SK-N-SH (cell line): ENCODE measurements at regions not wholly inside any gene's neighbourhood (a gene's known extent, or its start where the extent isn't known, plus 50 kb on each side); places are given as distances from the start of the nearest gene placed in this dataset.

ENCODE experiments used
- CTCF ChIA-PET: fragments of 300-600, 350-600 bp; formaldehyde crosslinking; extraction: SDS; loops from one replicate; lab custom pipeline; 2021; lab: Yijun Ruan, JAX
- POLR2A ChIA-PET: fragments of 350-600 bp; sonication (Branson Sonifier 250); formaldehyde crosslinking; extraction: SDS; loops from one replicate; lab custom pipeline; 2020; ENCODE audit warnings: antibody characterized with exemption, inconsistent platforms; lab: Yijun Ruan, JAX
- DNase-seq: peaks from one replicate; pipeline ENCODE4 v3.0.0; 2012
- H2AFZ ChIP-seq: fragments of 200-600 bp; sonication (generic); 2 replicates; pipeline ENCODE4 v1.8.1; 2016; ENCODE audit warnings: antibody characterized with exemption, mild to moderate bottlenecking, low read depth
- H3F3A ChIP-seq: fragments of 200-600 bp; sonication (generic); replicated peaks from 2 replicates; pipeline ENCODE3; 2016; ENCODE audit warnings: antibody characterized with exemption, mild to moderate bottlenecking; ENCODE audit not compliant: insufficient read depth
- H3K27ac ChIP-seq, 2 experiments: fragments of 200-500 bp in 1 of 2; fragments of 200-600 bp in 1 of 2; sonication (Bioruptor generic) in 1 of 2; sonication (generic), shearing (Covaris generic) in 1 of 2; 2 replicates each; pipeline versions ENCODE4 v1.5.1 to v1.6.1; 2014 to 2016; ENCODE audit warnings: low read depth in 2 of 2, inconsistent platforms in 1 of 2, low read length in 1 of 2, mild to moderate bottlenecking in 1 of 2, mixed read lengths in 1 of 2
- H3K27me3 ChIP-seq: fragments of 200-600 bp; sonication (generic), shearing (Covaris generic); 2 replicates; pipeline ENCODE4 v1.6.1; 2016; ENCODE audit warnings: mixed run types; ENCODE audit not compliant: insufficient read depth
- H3K36me3 ChIP-seq, 2 experiments: fragments of 200-500 bp in 1 of 2; fragments of 200-600 bp in 1 of 2; sonication (Bioruptor generic) in 1 of 2; sonication (generic) in 1 of 2; replicated peaks in 1 of 2; 2 replicates each; pipeline versions ENCODE3 to v1.5.1; 2014 to 2016; ENCODE audit warnings: low read length in 1 of 2, mild to moderate bottlenecking in 1 of 2; ENCODE audit not compliant: insufficient read depth in 2 of 2, control insufficient read depth in 1 of 2
- H3K4me1 ChIP-seq, 2 experiments: fragments of 200-500 bp in 1 of 2; fragments of 200-600 bp in 1 of 2; sonication (Bioruptor generic) in 1 of 2; sonication (generic), shearing (Covaris generic) in 1 of 2; 2 replicates each; pipeline versions ENCODE4 v1.5.1 to v1.6.1; 2014 to 2016; ENCODE audit warnings: low read depth in 1 of 2, low read length in 1 of 2, mixed run types in 1 of 2; ENCODE audit not compliant: insufficient read depth in 2 of 2, control insufficient read depth in 1 of 2
- H3K4me2 ChIP-seq: fragments of 200-600 bp; sonication (generic), shearing (Covaris generic); 2 replicates; pipeline ENCODE4 v1.6.1; 2017; ENCODE audit warnings: mixed run types
- H3K4me3 ChIP-seq, 2 experiments: fragments of 200-500 bp in 1 of 2; fragments of 200-600 bp in 1 of 2; sonication (Bioruptor generic) in 1 of 2; sonication (generic), shearing (Covaris generic) in 1 of 2; 2 replicates each; pipeline versions ENCODE4 v1.5.1 to v1.8.1; 2014 to 2016; ENCODE audit warnings: low read depth in 2 of 2, inconsistent platforms in 1 of 2, low read length in 1 of 2, mild to moderate bottlenecking in 1 of 2, mixed read lengths in 1 of 2, moderate library complexity in 1 of 2
- H3K79me2 ChIP-seq: fragments of 200-600 bp; sonication (generic); 2 replicates; pipeline ENCODE4 v1.8.1; 2017; ENCODE audit warnings: mild to moderate bottlenecking; ENCODE audit not compliant: insufficient read depth
- H3K9ac ChIP-seq: fragments of 200-600 bp; sonication (generic); 2 replicates; pipeline ENCODE4 v1.6.1; 2017; ENCODE audit warnings: mixed run types
- H3K9me2 ChIP-seq: fragments of 200-600 bp; sonication (generic); 2 replicates; pipeline ENCODE4 v1.6.1; 2017; ENCODE audit warnings: mixed run types
- H3K9me3 ChIP-seq: fragments of 200-600 bp; sonication (generic); 2 replicates; pipeline ENCODE4 v1.6.1; 2017; ENCODE audit warnings: mixed run types, mild to moderate bottlenecking, moderate library complexity
- H4K20me1 ChIP-seq: fragments of 200-600 bp; sonication (generic); 2 replicates; pipeline ENCODE4 v1.6.1; 2017; ENCODE audit warnings: mild to moderate bottlenecking, mixed run types; ENCODE audit not compliant: insufficient read depth
- CTCF ChIP-seq: fragments of 200-600 bp; sonication (generic); IDR thresholded peaks from 2 replicates; pipeline ENCODE4 v1.6.1; 2017; ENCODE audit warnings: antibody characterized with exemption, mild to moderate bottlenecking, moderate library complexity
- ELF1 ChIP-seq: IDR thresholded peaks from 2 replicates; pipeline ENCODE4 v1.4.0; 2012
- EP300 ChIP-seq, 2 experiments: IDR thresholded peaks; 2 replicates each; pipeline versions ENCODE4 v1.4.0 to v1.6.1; 2012; ENCODE audit warnings: borderline replicate concordance in 1 of 2, low read depth in 1 of 2, low read length in 1 of 2
- GATA2 ChIP-seq: sonication (generic); formaldehyde crosslinking; IDR thresholded peaks from 2 replicates; pipeline ENCODE4 v1.5.0; 2020; ENCODE audit warnings: mild to moderate bottlenecking, missing genetic modification reagents
- IRF3 ChIP-seq: fragments of 150-350 bp; IDR thresholded peaks from 2 replicates; pipeline ENCODE4 v1.6.1; 2016; ENCODE audit warnings: mild to moderate bottlenecking, low read depth, low read length
- JUND ChIP-seq: IDR thresholded peaks from 2 replicates; pipeline ENCODE4 v1.4.0; 2012
- MAX ChIP-seq: IDR thresholded peaks from 2 replicates; pipeline ENCODE4 v1.4.0; 2012; ENCODE audit warnings: low read depth
- NRF1 ChIP-seq: IDR thresholded peaks from 2 replicates; pipeline ENCODE4 v1.6.1; 2012; ENCODE audit warnings: low read depth, mild to moderate bottlenecking, low read length
- POLR2AphosphoS5 ChIP-seq: IDR thresholded peaks from 2 replicates; pipeline ENCODE4 v1.6.1; 2012; ENCODE audit warnings: low read depth, low read length
- RAD21 ChIP-seq: IDR thresholded peaks from 2 replicates; pipeline ENCODE4 v1.6.1; 2012; ENCODE audit warnings: mild to moderate bottlenecking, low read length
- SIN3A ChIP-seq: IDR thresholded peaks from 2 replicates; pipeline ENCODE4 v1.6.1; 2012; ENCODE audit warnings: low read depth, mild to moderate bottlenecking, low read length, moderate library complexity, borderline replicate concordance
- SMC3 ChIP-seq: IDR thresholded peaks from 2 replicates; pipeline ENCODE4 v1.6.1; 2012; ENCODE audit warnings: low read depth, low read length, improper control_type of control experiment
- TAF1 ChIP-seq: IDR thresholded peaks from 2 replicates; pipeline ENCODE4 v1.6.1; 2012; ENCODE audit warnings: low read depth, mild to moderate bottlenecking, low read length, moderate library complexity, borderline replicate concordance
- TCF12 ChIP-seq: IDR thresholded peaks from 2 replicates; pipeline ENCODE4 v1.4.0; 2012
- YY1 ChIP-seq: IDR thresholded peaks from 2 replicates; pipeline ENCODE4 v1.4.0; 2012; ENCODE audit warnings: low read depth, mild to moderate bottlenecking
- ZBTB33 ChIP-seq: IDR thresholded peaks from 2 replicates; pipeline ENCODE4 v1.4.0; 2012; ENCODE audit warnings: low read depth, borderline replicate concordance
- WGBS: methylation state at CpG from one replicate; pipeline ENCODE4 v1.1.6; 2017; ENCODE audit warnings: low lambda C conversion rate; 5-methylcytosine and 5-hydroxymethylcytosine counted together

- WGBS = 31% methylated on average over 4 of the region's 4 CpGs
- Histone ChIP-seq H3K4me1 (no peaks in the 10 kb centered on the region), H2AFZ (no peak overlapping the region), H3K4me2 (no peak overlapping the region), H3F3A (no peaks in the 10 kb centered on the region), H3K27me3 (no peaks in the 10 kb centered on the region), H3K4me3 (no peak overlapping the region), H3K36me3 (no peaks in the 10 kb centered on the region), H3K27ac (no peak overlapping the region), H3K9me3 (peaks cover 20% of the 10 kb centered on the region; the same call in 1 of the 2 replicates), H3K79me2 (no peaks in the 10 kb centered on the region), H3K9ac (no peak overlapping the region), H4K20me1 (no peaks in the 10 kb centered on the region), H3K9me2 (no peaks in the 10 kb centered on the region)
- no peak for DNase-seq
- POLR2A ChIA-PET = no interaction called here
- CTCF ChIA-PET = interaction anchor here (11.1 kb wide), 1 partner anchor 158 kb away, joined by 176 read pairs; no protein-coding TSS in a partner anchor
- TF ChIP-seq ELF1 = no peak
- no peak for TF ChIP-seq TAF1
- TF ChIP-seq POLR2AphosphoS5 = no peak
- no peak for TF ChIP-seq MAX
- no peak for TF ChIP-seq NRF1
- no peak for TF ChIP-seq IRF3
- TF ChIP-seq SMC3 = no peak
- no peak for TF ChIP-seq JUND
- no peak for TF ChIP-seq GATA2 (CRISPR knock-in tag)
- no peak for TF ChIP-seq CTCF
- no peak for TF ChIP-seq RAD21
- TF ChIP-seq TCF12 = no peak
- TF ChIP-seq SIN3A = no peak
- TF ChIP-seq EP300 (IDR thresholded peaks at IDR 0.05; ENCODE audit: borderline replicate concordance in 1 of 2, low read depth in 1 of 2, low read length in 1 of 2) = no peak
- no peak for TF ChIP-seq YY1
- TF ChIP-seq ZBTB33 = no peak
Measured at GRCh38 chr7:155184923-155185322, 112.8 kb upstream of the INSIG1 start.
